Right lobe of liver (tissue), 6 donors: ENCODE measurements at regions not wholly inside any gene's neighbourhood (a gene's known extent, or its start where the extent isn't known, plus 50 kb on each side); places are given as distances from the start of the nearest gene placed in this dataset.

Experiments
- ATAC-seq, 4 donors: fragments of 200-7000 bp; cut with Tn5 transposase; one replicate each; pipeline ENCODE4 v1.9.1; 2020; ENCODE audit warnings: mild to moderate bottlenecking in 4 of 4, moderate library complexity in 4 of 4
- DNase-seq, 3 donors: peaks; one replicate each; pipeline ENCODE4 v3.0.0-alpha.2; 2020
- H3K27ac ChIP-seq, 3 donors: fragments of 200-600 bp; one replicate each; pipeline ENCODE4 v1.8.0; 2022
- H3K27me3 ChIP-seq, 2 donors: fragments of 200-600 bp; one replicate each; pipeline ENCODE4 v1.8.0; 2022
- H3K36me3 ChIP-seq, 4 donors: fragments of 200-600 bp; sonication (generic) in 1 of 4; one replicate each; pipeline versions ENCODE4 v1.5.1 to v1.8.0; 2017 to 2022; ENCODE audit warnings: control low read depth in 1 of 4
- H3K4me1 ChIP-seq, 4 donors: fragments of 200-600 bp; sonication (generic) in 1 of 4; one replicate each; pipeline versions ENCODE4 v1.5.1 to v1.8.0; 2017 to 2022; ENCODE audit warnings: control low read depth in 1 of 4
- H3K4me3 ChIP-seq, 3 donors: fragments of 200-600 bp; one replicate each; pipeline ENCODE4 v1.8.0; 2022
- H3K9me3 ChIP-seq, 4 donors: fragments of 200-600 bp; sonication (generic) in 1 of 4; one replicate each; pipeline versions ENCODE4 v1.5.1 to v1.8.0; 2017 to 2022; ENCODE audit warnings: control low read depth in 1 of 4
- POLR2A ChIP-seq: fragments of 450-650 bp; IDR thresholded peaks from one replicate; pipeline ENCODE4 v1.6.1; 2017; ENCODE audit warnings: antibody characterized with exemption, mild to moderate bottlenecking
- WGBS: methylation state at CpG from one replicate; pipeline ENCODE4 v1.1.6; 2018; ENCODE audit warnings: low coverage, low lambda C conversion rate; ENCODE audit not compliant: insufficient coverage; ENCODE audit errors: missing lambda C conversion rate; 5-methylcytosine and 5-hydroxymethylcytosine counted together
- intact Hi-C, 2 donors: fragments of 100-400 bp; cut with DNase I; formaldehyde crosslinking; loops; one replicate each; pipeline versions ENCODE4 v1.11.2 to v1.14.1; 2022
- TF ChIP-seq, protein P1 (sequence below), 4 donors: fragments of 200-600 bp in 3 of 4; fragments of 450-650 bp in 1 of 4; IDR thresholded peaks; one replicate each; pipeline versions ENCODE4 v1.5.1 to v1.8.0; 2016 to 2022; ENCODE audit warnings: antibody characterized with exemption in 4 of 4, mild to moderate bottlenecking in 2 of 4
- donor health status: DM: no; HTN: yes; CAD: no.
- donor health status: DM: no; HTN: no; CAD: no.
- donor health status: DM: no; HTN: no; CAD: no.
- donor health status: DM: no; HTN: yes; CAD: no.
- donor health status: DM: no; HTN: yes; CAD: no.

DNA sequence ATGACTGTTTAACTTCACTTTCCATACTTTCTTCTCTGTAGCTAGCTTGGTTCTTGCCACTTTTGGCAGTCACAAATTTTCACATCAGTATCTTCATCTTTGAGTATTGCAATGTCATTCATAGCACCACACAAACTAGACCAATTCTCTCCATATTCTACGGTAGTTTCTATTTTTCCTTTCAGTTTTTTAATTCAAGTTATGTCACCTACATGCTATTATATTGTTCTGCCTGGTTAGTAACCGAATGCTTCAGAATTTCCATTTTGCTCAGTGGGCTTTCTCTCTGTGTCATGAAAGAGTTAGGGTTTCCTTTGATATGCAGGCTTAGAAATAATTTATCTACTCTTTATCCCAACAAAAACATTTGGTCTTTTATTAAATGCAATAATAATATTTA is 896.5 kb downstream of the GATA3 start:
- intact Hi-C loops = no loop called here

DNA sequence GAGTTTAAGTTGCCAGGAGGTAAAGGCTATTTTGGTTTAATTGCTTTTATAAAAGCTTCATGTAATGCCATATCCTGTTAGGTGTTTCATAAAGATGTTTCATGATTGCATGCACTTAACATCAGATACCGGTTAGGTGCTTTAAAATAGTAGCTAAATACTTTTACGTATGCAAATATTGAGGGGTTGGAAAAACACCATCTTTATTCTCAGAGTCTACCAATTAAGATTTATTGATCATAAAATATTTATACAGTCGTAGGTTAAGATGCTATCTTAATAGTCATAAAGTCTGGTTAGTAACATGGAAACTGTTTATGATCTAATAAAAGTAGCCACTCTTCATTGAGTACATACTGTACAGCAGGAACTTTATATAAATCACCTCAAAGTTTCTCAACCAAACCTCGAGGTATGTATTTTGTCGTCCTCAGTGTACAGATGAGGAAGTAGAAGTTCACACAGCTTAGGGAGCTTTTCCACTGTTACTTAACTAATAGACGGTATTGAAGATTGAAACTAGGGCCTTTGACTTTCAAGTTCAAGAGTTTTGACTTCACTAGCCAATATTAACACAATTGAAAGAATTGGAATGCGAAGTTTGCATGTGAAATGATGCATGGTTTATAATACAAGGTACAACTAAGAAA is 897.1 kb downstream of the GATA3 start:
- TF ChIP-seq POLR2A = no peak
- TF ChIP-seq, protein P1, sequence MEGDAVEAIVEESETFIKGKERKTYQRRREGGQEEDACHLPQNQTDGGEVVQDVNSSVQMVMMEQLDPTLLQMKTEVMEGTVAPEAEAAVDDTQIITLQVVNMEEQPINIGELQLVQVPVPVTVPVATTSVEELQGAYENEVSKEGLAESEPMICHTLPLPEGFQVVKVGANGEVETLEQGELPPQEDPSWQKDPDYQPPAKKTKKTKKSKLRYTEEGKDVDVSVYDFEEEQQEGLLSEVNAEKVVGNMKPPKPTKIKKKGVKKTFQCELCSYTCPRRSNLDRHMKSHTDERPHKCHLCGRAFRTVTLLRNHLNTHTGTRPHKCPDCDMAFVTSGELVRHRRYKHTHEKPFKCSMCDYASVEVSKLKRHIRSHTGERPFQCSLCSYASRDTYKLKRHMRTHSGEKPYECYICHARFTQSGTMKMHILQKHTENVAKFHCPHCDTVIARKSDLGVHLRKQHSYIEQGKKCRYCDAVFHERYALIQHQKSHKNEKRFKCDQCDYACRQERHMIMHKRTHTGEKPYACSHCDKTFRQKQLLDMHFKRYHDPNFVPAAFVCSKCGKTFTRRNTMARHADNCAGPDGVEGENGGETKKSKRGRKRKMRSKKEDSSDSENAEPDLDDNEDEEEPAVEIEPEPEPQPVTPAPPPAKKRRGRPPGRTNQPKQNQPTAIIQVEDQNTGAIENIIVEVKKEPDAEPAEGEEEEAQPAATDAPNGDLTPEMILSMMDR (IDR thresholded peaks at IDR 0.05) = no peak
- ATAC-seq (no peak), DNase-seq (no peak)
- Histone ChIP-seq H3K27ac (no peak overlapping the region), H3K36me3 (no peaks in the 10 kb centered on the region), H3K4me1 (no peaks in the 10 kb centered on the region), H3K27me3 (no peaks in the 10 kb centered on the region), H3K9me3 (no peaks in the 10 kb centered on the region), H3K4me3 (no peak overlapping the region)
- 57% methylated on average over 7 of the region's 7 CpGs for WGBS
- intact Hi-C loops = no loop called here

More for the DNA sequence above, 896.5 kb downstream of the GATA3 start:
- Histone ChIP-seq H3K36me3 (no peaks in the 10 kb centered on the region), H3K27ac (no peak overlapping the region), H3K4me1 (no peaks in the 10 kb centered on the region), H3K9me3 (no peaks in the 10 kb centered on the region), H3K4me3 (no peak overlapping the region), H3K27me3 (no peaks in the 10 kb centered on the region)
- DNase-seq (no peak), ATAC-seq (no peak)
- 77% methylated on average over 2 of the region's 2 CpGs for WGBS
- no peak for TF ChIP-seq POLR2A
- TF ChIP-seq, protein P1 (IDR thresholded peaks at IDR 0.05) = no peak

DNA sequence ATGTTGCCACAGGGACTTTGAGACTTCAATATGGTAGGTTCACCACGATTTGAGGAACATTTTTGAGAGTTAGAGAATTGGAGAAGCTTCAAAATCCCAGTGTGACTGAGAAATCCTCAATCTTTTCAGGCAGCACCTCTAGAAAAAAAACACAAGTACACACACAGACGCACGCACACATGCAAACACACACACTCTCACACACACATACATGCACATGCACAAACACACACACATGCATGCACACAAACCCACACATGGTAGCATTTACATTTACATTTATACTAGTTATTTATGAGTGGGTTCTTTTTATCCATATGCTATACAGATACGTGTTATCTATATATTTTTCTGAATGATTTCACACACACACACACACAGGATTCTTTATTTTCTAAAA is 901.9 kb downstream of the GATA3 start:
- ATAC-seq (no peak), DNase-seq (no peak)
- WGBS = 30% methylated on average over 3 of the region's 4 CpGs
- H3K9me3 ChIP-seq = no peaks in the 10 kb centered on the region
- H3K36me3 ChIP-seq = no peaks in the 10 kb centered on the region
- intact Hi-C loops = no loop called here
- TF ChIP-seq POLR2A = no peak
- TF ChIP-seq, protein P1 (IDR thresholded peaks at IDR 0.05) = no peak
- no peaks in the 10 kb centered on the region for H3K27me3 ChIP-seq
- H3K27ac ChIP-seq = no peak overlapping the region
- H3K4me1 ChIP-seq = no peaks in the 10 kb centered on the region
- H3K4me3 ChIP-seq = no peak overlapping the region

- no peaks in the 10 kb centered on the region for H3K27me3 ChIP-seq
- H3K36me3 ChIP-seq = no peaks in the 10 kb centered on the region
- DNase-seq (no peak), ATAC-seq (no peak)
- TF ChIP-seq, protein P1 (IDR thresholded peaks at IDR 0.05) = no peak
- no peak for TF ChIP-seq POLR2A
- no peak overlapping the region for H3K27ac ChIP-seq
- no peak overlapping the region for H3K4me3 ChIP-seq
- no peaks in the 10 kb centered on the region for H3K4me1 ChIP-seq
- intact Hi-C loops = no loop called here
- no peaks in the 10 kb centered on the region for H3K9me3 ChIP-seq
Measured at GRCh38 chr10:8962249-8962648, 907.8 kb downstream of the GATA3 start.

GRCh38 chr10:8967061-8967460 is 912.6 kb downstream of the GATA3 start:
- Histone ChIP-seq H3K9me3 (peaks cover 0 to 2% (median 0%) of the 10 kb centered on the region in 4 donors), H3K4me1 (no peaks in the 10 kb centered on the region), H3K4me3 (no peak overlapping the region), H3K36me3 (no peaks in the 10 kb centered on the region), H3K27me3 (no peaks in the 10 kb centered on the region), H3K27ac (no peak overlapping the region)
- TF ChIP-seq, protein P1 (IDR thresholded peaks at IDR 0.05) = no peak
- no peak for TF ChIP-seq POLR2A
- DNase-seq (no peak), ATAC-seq (no peak)
- intact Hi-C loops = no loop called here
- 58% methylated on average over 2 of the region's 2 CpGs for WGBS
